CD4-positive, alpha-beta T cell treated with Interleukin-15 for 4 hours (primary cell): ENCODE measurements at regions not wholly inside any gene's neighbourhood (a gene's known extent, or its start where the extent isn't known, plus 50 kb on each side); places are given as distances from the start of the nearest gene placed in this dataset.

Experiments used
- DNase-seq: peaks from one replicate; pipeline ENCODE4 v3.0.0-alpha.2; 2020; ENCODE audit warnings: low spot score

- DNase-seq: no peak
Observed at GRCh38 chr2:122236152-122236874, 480.9 kb downstream of the TSN start.

GRCh38 chr2:122236925-122237324, 481.5 kb downstream of the TSN start:
- DNase-seq: no peak

- DNase-seq: no peak
Observed at GRCh38 chr2:122237450-122237849, 482.0 kb downstream of the TSN start.

GRCh38 chr2:122238006-122238559, 482.6 kb downstream of the TSN start:
- no peak for DNase-seq

- no peak for DNase-seq
Observed at GRCh38 chr2:122239440-122239839, 484.0 kb downstream of the TSN start.

- DNase-seq: no peak
Observed at GRCh38 chr2:122244598-122245229, 489.3 kb downstream of the TSN start.

- no peak for DNase-seq
Observed at GRCh38 chr2:122249673-122250072, 494.2 kb downstream of the TSN start.

- DNase-seq: no peak
Observed at GRCh38 chr2:122251158-122251557, 495.7 kb downstream of the TSN start.

GRCh38 chr2:122251566-122251965, 496.1 kb downstream of the TSN start:
- DNase-seq: no peak

GRCh38 chr2:122255924-122256323, 500.5 kb downstream of the TSN start:
- no peak for DNase-seq

GRCh38 chr2:122261911-122262310, 506.5 kb downstream of the TSN start:
- DNase-seq: no peak

- DNase-seq: no peak
Observed at GRCh38 chr2:122263746-122264145, 508.3 kb downstream of the TSN start.

- no peak for DNase-seq
Observed at GRCh38 chr2:122266636-122267035, 511.2 kb downstream of the TSN start.

- no peak for DNase-seq
Observed at GRCh38 chr2:122267947-122268346, 512.5 kb downstream of the TSN start.

- no peak for DNase-seq
Observed at GRCh38 chr2:122273785-122274419, 518.5 kb downstream of the TSN start.

- DNase-seq: no peak
Observed at GRCh38 chr2:122277956-122278355, 522.5 kb downstream of the TSN start.

- DNase-seq: no peak
Observed at GRCh38 chr2:122300758-122301157, 545.3 kb downstream of the TSN start.

GRCh38 chr2:122307763-122308162, 552.3 kb downstream of the TSN start:
- no peak for DNase-seq

- no peak for DNase-seq
Observed at GRCh38 chr2:122315306-122315705, 559.9 kb downstream of the TSN start.

GRCh38 chr2:122319539-122320132, 564.2 kb downstream of the TSN start:
- no peak for DNase-seq

- DNase-seq: no peak
Observed at GRCh38 chr2:122322815-122323214, 567.4 kb downstream of the TSN start.

GRCh38 chr2:122323927-122324326, 568.5 kb downstream of the TSN start:
- DNase-seq: no peak

GRCh38 chr2:122326471-122326870, 571.0 kb downstream of the TSN start:
- DNase-seq: no peak
